Activated T-cell treated with anti-CD3 and anti-CD28 coated beads for 4 hours (primary cell): ENCODE measurements at regions not wholly inside any gene's neighbourhood (a gene's known extent, or its start where the extent isn't known, plus 50 kb on each side); places are given as distances from the start of the nearest gene placed in this dataset.
"Not testable (repeated sequence)": the region's sequence is repeated elsewhere in the genome, so short reads cannot be mapped to it uniquely, and the experiment has no call there.

ENCODE experiments used
- DNase-seq: peaks from one replicate; pipeline ENCODE4 v3.0.0-alpha.2; 2020

DNA sequence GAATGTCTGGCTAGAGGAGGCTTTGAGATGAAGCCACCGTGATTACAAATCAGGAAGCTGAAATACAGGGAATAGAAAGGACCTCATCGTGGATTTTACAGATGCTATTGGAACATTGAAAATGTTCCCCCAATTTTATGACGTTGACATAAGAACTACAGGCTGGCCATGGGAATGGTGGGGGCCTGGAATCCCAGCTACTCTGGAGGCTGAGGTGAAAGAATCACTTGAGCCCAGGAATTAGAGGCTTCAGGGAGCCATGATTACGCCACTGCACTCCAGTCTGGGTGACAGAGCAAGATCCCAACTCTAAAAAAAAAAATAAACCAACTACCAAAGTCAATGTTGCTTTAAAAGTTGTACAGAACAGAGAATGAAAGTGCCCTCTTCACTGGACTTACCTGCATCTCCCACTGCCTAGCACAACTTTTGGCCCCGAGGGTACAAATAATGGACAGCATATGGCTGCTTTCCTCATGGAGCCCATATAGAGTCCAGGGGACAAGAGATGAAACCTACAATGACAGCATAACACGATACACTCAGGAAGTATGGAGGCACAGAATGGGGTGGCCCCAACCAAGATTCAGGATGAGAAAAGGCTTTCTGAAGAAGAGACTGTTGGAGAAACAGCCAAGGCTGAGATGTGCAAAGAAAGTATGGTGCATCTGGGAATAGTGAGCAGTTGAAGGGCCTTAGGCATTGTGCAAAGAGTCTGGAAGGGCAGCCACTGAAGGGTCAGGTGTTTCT, 254.8 kb downstream of the MYCN start:
- no peak for DNase-seq

DNA sequence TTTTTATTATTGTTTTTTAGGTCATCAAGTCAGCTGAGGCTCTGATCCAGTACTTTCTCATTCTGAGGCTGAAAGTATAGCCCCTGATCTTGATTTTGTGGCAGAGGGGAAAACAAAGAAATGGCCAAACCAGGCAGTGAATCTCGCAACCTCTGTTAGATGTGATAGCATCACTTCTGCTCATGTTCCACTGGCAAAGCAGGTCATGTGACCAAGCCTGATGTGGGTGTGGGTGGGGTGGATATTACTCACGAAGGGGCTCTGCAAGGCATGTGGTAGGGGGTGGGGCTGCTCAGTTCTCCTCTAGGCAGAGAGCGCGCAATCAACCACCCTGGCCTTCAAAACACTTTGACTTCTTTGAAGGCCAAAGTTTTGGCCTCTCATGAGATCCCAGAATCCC, 254.2 kb downstream of the MYCN start:
- no peak for DNase-seq

DNA sequence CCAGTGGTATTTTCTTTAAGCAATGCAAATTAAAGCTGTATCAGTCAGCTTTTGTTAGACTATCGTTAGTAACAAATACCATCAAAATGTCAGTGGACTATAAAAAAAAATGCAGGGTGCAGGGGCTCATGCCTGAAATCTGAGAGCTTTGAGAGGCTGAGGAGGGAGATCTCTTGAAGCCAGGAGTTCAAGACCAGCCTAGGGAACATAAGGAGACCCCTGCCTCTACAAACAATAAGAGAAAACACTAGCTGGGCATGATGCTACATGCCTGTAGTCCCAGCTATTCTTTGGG, 253.7 kb downstream of the MYCN start:
- DNase-seq = no peak

DNA sequence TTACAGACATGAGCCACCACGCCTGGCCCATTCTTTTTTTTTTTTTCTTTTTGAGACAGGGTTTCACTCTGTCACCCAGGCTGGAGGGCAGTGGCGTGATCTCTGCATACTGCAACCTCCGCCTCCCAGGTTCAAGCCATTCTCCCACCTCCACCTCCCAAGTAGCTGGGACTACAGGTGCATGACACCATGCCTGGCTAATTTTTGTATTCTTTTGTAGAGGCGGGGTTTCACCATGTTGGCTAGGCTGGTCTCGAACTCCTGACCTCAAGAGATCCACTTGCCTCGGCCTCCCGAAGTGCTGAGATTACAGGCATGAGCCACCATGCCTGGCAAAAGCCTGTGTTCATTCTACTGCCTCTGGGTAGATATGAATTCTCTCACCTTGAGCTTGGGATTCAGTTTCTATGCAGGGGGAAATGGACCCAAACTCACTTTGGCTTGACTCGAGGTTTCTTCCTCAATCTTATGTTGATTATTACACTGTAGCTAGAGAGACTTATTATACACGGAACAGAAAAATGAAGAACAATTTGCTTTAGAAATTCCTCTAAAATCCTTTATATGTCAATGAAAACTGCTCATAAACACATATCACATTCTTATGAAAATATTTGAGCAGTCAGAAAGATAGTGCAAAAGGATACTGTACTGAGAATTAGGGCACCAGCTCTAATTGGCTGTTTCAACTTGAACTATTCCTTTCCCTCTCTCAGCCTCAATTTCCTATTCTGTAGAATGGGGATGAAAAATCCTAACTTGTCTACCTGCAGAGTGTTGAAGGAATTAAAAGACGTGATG, 252.3 kb downstream of the MYCN start:
- no peak for DNase-seq

DNA sequence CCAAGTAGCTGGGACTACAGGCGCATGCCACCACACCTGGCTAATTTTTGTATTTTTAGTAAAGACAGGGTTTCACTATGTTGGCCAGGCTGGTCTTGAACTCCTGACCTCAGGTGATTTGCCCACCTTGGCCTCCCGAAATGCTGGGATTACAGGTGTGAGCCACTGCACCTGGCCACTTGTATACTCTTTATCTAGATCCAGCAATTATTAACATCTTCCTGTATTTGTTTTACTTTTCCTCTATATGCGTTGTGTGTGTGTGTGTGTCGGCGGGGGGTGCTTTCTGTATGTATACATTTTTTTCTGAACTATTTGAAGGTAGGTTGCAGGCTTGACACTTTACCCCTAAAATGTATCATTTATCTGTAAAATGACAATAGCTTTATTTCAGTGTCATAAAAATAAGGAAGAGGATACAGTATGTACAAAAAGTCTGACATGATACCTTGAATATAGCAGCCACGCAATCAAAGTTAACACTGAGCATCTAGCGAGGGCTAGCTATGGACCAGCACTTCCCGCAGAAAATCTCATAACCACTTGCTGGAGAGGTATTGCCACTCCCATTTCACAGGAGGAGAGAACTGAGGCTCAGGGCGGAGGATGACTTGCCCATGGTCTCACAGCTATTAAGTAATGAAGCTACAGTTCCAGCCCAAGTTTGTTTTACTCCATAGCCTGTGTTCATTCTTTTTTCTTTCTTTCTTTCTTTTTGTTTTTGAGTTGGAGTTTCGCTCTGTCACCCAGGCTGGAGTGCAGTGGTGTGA, 251.3 kb downstream of the MYCN start:
- DNase-seq = no peak

DNA sequence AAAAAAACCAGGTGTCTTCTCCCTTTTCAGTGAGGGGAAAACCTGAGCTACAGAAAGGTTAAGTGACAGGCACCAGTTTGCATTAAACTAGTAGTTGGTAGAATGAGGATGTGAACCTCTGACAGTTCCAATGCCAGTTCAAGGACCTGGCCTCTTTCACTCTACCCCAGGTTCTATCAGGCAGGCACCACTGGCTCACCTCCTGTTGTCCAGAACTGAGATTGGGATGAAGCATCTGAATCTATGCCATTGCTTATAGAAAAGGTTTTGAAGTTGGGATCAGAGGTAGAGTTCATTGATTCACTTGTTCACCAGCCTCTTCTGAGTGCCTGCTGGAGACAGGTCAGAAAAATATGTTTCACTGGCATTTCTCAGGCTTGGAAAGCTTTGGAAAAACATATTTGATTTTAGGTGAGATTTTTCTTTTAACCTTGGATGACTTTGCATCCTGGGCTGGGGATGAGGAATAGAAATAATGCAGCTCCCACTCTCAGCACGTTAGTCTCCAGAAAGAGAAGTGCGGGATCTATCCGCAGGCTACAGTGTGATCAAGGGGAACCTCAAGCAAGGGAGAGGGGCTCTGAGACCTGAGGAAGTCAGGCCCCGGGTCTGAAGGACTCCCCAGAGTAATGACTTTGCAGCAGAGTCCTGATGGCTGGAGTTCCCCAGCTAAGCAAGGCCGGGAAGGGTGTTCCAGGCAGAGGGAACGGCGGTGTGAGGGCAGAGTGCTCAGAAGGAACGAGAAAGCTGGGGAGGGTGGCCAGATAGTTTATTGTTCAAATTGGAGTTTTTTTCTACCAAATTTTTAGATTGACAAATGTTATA, 250.3 kb downstream of the MYCN start:
- DNase-seq = no peak

DNA sequence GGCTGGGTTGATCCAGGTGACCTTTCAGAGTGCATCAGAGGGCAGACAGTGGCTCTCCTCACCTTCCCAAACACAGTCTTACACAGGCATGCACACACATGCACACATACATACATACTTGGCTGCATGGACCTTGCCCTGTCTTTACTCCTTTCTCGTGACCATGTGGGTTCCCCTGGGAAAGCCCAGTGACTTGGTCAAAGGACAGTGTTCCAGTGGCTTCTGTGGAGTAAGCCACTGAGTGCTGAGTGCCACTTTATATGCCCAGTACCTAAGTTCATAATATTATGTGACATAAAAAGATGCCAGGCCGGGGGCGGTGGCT, 249.4 kb downstream of the MYCN start:
- no peak for DNase-seq

DNA sequence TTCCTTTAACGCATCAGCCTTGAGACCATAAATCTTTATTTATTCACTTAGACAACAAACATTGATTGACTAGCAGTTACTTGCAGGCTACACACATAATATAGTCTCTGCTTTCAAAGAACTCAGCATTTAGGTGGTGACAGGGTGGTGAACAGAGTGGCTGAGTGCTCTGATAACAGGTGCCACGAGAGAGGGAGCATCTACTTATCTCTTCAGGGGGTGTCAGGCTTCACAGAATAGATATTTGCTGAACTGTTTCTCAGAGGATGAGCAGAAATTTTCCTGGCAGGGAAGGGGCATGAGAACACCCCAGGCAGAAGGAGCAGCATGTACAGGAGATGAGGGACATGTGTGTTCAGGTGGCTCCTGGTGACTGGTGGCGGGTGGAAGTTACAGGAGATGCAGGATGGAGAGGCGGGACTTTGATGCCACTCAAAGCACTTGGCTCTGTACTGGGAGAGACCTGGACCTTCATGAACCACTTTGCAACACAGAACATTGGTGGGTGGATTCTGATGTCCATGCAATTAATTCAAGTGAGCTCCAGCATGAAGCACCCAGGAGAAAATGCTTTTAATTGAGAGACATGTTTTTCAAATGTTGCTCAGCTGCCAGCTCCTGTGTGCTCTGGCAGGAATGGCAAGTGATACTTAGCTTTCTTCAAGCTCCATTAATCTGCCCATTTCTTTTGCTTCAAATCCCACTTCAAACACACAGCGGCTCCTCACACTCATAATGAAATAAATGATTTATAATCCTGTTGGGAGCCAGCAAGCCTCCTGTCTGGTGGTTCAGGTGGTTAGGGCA, 248.9 kb downstream of the MYCN start:
- DNase-seq = no peak

DNA sequence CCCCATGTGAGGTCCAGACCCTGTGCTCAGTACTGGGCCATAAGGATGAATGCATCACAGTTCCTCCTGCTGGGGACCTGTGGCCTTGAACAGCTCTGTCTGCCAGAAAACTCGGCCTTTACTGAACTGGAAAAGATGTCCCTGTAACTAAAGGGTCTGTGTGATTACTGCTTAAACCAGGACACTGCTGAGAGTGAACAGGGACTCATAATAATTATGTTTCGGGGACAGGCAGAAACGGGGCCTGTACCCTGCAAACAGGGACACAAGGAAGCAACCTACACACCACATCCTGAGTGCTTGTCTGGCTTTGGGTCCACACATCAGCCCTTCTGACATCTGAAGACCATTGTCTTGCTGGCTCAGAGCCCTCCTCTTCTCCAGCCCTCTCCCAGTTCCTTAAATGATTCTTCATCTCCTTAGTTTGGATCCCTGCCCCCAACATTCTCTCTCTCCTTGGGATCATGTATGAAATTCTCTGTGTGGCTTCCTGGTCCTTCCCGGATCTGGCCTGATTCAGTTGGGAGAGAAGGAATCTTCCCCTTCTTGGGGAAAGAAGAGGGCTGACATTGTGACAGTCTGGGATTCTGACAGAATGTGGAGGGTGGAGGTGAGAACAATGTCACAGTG, 248.0 kb downstream of the MYCN start:
- no peak for DNase-seq

DNA sequence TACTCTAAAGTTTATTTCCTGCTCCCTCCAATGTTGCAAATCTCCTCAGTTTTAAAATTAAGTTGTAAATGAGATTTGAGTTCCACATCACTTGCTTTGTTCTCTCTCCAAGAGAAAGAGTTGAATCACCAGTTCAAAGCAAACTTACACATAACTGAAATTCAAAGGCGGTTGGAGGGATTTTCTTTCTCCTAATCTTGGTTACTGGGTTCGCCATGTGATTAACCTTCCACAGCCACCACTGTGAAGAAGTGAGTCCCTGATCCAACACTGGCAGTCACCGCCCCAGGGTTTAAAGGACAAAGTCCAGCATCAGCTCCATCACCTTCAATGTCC, 247.1 kb downstream of the MYCN start:
- no peak for DNase-seq

DNA sequence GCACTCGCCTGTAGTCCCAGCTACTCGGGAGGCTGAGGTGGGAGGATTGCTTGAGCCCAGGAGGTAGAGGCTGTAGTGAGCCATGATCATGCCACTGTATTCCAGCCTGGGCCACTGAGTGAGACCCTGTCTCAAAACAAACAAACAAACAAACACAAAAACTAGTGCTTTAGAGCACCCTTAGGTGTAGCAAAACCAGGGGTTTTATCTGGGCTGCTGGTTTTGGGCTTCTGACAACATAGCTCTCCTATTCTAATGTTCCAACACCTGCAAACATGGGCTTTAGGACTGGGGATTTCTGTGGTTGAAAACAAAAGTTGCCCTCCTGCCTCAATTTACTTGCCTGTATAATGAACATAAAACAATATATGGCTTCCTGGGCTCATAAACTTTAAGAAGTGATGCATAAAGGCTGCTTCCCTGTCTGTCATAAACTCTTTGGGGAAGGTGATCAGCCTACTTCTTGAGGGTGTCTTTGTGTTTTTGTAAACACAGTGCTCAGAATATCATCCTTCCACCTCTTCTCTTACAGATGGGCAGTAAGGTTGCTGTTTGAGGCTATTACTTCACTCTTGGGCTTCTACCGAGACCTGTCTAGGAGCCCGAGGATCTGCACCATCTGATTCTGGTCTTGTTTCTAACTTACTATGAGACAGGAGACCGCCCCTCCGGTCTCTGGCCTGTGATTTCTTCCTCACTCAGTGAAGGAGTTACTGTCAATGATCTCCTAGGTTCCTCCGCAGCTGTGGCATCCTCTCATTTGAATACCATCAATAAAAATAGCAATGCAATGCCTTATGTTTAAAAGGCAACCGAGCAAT, 246.5 kb downstream of the MYCN start:
- no peak for DNase-seq

DNA sequence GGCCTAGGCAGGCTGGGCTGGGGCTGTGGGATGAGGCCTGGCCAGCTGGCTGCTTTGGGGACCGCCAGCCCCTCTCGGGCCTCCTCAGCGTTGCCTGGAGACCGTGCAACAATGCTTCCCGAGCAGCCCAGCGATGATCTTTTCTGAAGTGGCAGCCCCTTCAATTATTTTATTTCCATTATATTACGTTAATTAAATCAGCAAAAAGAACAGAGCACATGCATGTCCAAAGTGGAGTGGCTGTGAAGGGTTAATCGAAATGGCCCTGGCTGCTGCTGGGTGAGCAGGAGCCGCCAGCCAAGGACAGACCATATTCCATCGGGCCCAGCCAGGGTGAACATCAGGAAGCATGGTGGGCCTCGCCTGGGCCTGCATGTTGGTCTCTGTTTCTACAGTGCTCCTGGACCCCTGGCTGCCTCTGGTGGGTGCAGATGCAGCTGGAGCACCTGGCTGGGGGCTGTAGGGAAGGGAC, 245.5 kb downstream of the MYCN start:
- DNase-seq = no peak

DNA sequence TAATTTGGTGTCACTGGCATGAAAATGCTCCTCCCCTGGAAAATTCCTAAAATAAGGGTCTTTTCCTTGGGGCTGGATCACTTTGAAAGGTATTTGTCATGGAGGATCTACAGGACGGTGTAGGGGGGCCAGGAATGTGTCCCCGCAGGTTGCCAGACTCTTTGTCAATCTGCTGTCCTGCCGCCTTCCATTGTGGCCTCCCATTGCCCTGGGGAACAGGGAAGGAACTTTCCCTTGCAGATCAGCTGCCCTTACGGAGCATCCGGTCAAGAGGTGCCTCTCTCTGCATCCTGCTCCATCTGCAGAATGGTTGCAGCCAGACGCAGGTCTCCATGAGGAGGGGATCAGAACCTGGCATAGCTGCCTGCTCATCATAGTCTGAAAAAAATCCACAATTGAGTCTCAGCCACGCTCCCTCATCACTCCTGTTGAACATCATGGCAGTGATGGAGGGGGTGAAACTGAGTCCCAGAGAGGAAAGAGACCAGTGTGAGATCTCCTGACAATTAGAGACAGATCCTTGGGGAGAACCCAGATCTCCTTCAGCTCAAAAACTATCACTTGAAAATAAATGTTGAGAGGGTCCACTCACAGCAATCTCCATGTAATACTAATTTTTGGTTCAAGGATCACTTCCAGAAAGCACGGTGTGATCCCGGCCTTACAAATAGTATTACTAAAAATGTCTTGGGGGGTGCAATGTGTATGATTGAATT, 244.8 kb downstream of the MYCN start:
- no peak for DNase-seq

DNA sequence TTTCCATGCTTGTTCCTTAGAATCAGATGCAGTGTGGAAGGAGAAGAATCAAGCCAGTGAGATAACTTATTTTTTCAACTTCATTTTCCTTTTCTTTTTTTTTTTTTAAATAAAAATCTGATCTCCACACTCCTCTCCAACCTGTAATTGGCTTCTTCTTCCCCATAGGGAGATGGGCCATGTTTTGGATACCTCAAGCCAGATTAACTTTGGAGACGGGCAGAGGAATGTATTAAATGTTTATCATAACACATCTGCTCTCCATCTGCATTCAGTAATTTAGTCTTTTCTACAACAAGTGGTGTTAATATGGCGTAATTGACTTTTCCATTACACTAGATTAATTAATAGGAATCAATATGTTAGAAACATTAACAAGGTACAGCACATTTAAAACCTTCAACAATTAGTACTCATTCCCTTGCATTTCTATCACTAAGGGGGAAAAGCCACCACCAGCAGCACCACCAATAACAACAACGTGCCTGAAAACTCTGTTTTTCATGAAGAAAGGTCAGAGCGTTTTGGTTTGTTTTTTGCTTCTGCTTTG, 244.1 kb downstream of the MYCN start:
- DNase-seq = no peak

DNA sequence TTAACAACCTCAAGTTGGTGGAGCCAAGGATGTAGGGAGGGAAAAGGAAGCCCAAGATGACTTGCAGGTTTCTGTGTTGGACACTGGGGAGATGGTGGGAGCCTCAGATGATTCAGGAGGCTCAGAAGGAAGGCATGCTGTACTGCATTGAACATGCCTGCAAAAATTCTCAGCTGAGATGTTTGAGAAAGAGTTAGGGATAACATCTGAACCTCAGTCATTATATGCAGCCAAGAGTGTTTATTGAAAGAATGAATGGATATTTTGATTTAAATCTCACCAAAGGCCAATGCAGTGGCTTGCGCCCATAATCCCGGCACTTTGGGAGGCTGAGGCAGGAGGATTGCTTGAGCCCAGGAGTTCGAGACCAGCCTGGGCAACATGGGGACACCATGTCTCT, 243.0 kb downstream of the MYCN start:
- DNase-seq = no peak

DNA sequence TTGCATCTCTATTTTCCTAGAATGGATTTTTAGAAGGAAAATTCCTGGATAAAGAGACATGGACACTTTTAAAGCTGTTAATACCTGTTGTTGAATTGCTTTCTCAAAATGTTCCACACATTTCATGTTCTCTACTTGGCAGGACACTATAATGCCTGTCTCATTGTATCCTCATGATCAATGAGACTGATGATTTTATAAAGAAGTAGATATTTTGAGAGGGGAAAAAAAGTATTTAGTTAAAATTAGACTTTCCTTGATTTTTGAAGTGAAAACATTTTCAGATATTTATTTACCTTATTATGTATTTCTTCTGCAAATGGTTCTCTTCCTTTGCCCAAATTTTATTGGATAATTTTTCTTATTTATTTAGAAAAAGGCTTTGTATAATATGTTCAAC, 242.5 kb downstream of the MYCN start:
- DNase-seq = no peak

DNA sequence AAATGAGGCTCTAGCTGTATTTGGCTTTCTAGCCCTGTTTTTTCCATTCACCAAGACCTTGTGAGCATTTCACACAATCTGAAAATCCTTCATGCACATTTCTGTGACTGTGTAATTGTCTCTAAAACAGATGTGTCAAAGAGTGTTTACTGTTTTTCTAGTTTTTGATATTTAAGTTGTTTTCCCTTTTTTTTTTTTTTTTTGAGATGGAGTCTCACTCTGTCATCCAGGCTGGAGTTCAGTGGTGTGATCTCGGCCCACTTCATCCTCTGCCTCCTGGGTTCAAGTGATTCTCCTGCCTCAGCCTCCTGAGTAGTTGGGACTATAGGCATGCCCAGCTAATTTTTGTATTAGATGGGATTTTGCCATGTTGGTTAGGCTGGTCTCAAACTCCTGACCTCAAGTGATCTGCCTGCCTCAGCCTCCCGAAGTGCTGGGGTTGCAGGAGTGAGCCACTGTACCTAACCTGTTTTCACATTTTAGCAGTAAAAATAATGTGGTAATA, 242.0 kb downstream of the MYCN start:
- not testable (repeated sequence) for DNase-seq

DNA sequence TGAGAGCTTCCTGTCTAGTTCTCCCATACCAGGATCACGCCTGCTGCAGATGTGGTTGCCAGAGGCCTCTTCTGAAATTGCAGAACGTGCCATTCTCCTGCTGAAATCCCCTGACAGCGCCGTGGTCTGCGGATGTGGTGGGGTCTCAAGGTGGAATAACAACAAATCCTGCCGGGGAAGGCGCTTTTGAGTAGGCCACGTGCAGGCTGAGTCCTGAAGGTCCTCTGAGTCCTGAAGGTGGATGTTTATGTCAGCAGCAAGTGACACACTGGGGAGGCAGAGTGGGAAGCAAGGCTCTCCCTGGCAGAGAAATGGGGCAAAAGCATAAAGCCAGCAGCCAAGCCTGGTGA, 241.4 kb downstream of the MYCN start:
- DNase-seq = no peak

DNA sequence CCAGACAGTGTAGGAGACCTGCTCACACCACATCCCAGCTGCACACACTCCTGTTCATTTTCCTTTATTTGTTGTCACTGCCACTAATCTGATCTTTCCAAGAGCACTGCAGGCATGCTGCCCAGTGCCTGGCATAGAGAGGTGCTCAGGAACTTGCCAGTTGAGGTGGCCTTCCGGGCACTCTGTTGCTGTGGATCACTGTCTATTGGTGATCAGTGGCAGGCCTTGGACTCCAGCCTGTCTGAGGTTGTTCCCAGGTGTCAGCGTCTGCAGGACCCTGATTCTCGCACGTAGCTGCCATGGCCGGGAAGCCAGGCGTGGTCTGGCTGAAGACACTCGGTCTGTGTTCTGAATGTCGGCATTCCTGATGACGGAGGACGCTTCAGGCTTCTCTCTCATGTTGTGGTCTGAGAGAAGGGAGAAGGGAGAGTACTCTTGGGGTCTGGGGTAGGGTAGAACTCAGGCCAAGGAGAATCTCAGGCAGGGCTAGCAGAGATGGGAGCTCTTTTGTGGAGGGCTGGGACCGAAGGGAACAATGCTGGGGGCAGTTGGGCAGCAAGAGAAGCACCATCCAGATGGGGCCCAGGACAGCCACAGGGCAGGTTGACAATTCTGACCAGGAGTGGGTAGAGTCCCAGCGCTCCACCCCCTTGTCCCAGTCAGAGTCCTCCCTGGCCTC, 240.9 kb downstream of the MYCN start:
- DNase-seq = no peak
